Lower lobe of right lung (tissue), 2 donors: ENCODE measurements at regions not wholly inside any gene's neighbourhood (a gene's known extent, or its start where the extent isn't known, plus 50 kb on each side); places are given as distances from the start of the nearest gene placed in this dataset.

Experiments used
- ATAC-seq, 2 donors: fragments of 200-7000 bp; cut with Tn5 transposase; one replicate each; pipeline ENCODE4 v1.9.1; 2020 to 2022; ENCODE audit warnings: mild to moderate bottlenecking in 2 of 2, moderate library complexity in 2 of 2
- DNase-seq: peaks from one replicate; pipeline ENCODE4 v3.0.0-alpha.2; 2020
- H3K27ac ChIP-seq: fragments of 200-600 bp; one replicate; pipeline ENCODE4 v1.8.0; 2022
- H3K27me3 ChIP-seq: fragments of 200-600 bp; one replicate; pipeline ENCODE4 v1.8.0; 2022; ENCODE audit warnings: low read depth
- H3K36me3 ChIP-seq: fragments of 200-600 bp; one replicate; pipeline ENCODE4 v1.8.0; 2022; ENCODE audit warnings: mild to moderate bottlenecking
- H3K4me1 ChIP-seq: fragments of 200-600 bp; one replicate; pipeline ENCODE4 v1.8.0; 2022
- H3K4me3 ChIP-seq: fragments of 200-600 bp; one replicate; pipeline ENCODE4 v1.8.0; 2022; ENCODE audit warnings: mild to moderate bottlenecking
- H3K9me3 ChIP-seq: fragments of 200-600 bp; one replicate; pipeline ENCODE4 v1.8.0; 2022
- intact Hi-C: fragments of 100-400 bp; cut with DNase I; formaldehyde crosslinking; loops from one replicate; pipeline ENCODE4 v1.11.0; 2022
- TF ChIP-seq, protein P1 (sequence below): fragments of 200-600 bp; IDR thresholded peaks from one replicate; pipeline ENCODE4 v1.8.0; 2022; ENCODE audit warnings: antibody characterized with exemption, mild to moderate bottlenecking
- donor health status: DM: no; HTN: yes; CAD: no; lungs with severe emphysema.

DNA sequence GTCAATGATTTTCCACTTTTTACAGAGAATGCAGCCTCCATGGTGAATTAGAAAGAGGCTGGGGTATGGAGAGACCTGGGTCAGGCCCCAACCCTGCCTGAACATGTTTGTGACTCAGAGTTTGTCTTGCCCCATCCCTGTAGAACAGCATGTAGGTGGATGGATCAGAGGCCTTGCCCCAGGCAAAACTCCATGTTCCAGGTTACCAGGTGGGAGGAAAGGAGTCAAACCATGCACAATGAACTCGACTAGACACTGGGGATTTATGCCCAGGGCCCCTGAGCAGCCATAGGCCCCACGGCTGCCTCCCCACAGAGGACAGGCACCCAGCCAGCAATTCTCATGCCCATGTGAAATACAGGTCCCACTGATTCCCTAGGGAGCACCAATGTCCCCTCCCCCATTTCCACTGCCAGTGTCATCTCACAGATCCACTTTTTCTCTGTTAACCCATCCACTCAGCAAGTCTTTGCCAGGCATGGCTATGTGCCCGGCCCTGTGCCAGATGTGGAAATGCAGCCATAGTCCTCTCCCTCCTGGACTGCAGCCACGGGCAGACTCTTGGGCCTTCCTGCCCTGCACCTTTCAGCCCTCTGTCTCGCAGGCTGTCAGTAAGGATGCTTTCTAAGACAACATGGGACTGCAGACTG, 737.8 kb upstream of the HS6ST1 start:
- ATAC-seq, result no peak
- intact Hi-C loops, result no loop called here
- no peak for DNase-seq
- no peaks in the 10 kb centered on the region for H3K27me3 ChIP-seq
- H3K9me3 ChIP-seq, result no peaks in the 10 kb centered on the region
- H3K4me1 ChIP-seq, result no peaks in the 10 kb centered on the region
- no peaks in the 10 kb centered on the region for H3K36me3 ChIP-seq
- no peak overlapping the region for H3K4me3 ChIP-seq
- TF ChIP-seq, protein P1, sequence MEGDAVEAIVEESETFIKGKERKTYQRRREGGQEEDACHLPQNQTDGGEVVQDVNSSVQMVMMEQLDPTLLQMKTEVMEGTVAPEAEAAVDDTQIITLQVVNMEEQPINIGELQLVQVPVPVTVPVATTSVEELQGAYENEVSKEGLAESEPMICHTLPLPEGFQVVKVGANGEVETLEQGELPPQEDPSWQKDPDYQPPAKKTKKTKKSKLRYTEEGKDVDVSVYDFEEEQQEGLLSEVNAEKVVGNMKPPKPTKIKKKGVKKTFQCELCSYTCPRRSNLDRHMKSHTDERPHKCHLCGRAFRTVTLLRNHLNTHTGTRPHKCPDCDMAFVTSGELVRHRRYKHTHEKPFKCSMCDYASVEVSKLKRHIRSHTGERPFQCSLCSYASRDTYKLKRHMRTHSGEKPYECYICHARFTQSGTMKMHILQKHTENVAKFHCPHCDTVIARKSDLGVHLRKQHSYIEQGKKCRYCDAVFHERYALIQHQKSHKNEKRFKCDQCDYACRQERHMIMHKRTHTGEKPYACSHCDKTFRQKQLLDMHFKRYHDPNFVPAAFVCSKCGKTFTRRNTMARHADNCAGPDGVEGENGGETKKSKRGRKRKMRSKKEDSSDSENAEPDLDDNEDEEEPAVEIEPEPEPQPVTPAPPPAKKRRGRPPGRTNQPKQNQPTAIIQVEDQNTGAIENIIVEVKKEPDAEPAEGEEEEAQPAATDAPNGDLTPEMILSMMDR, result no peak
- no peak overlapping the region for H3K27ac ChIP-seq

- intact Hi-C loops, result no loop called here
- H3K27me3 ChIP-seq, result no peaks in the 10 kb centered on the region
Measured at GRCh38 chr2:129056959-129057317, 738.3 kb upstream of the HS6ST1 start.

DNA sequence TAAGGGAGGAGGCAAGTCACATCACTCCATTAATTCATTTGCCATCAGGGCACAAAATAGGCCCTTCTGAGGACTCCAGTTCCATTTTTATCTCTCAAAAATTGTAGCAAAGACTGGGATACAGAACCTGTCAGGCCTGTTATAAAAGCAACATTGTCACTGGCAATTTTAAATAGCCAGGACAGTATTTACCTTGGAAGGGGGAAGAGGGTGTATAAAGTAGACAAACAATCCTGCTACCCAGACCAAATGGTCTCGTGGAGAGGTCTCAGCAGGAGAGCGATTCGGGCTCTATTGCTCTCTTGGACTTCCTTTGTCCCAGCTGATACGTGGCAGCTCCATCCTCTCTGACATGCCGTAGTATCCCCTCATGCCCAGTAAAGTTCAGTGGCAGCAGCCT, 740.3 kb upstream of the HS6ST1 start:
- ATAC-seq (no peak), DNase-seq (no peak)
- no peaks in the 10 kb centered on the region for H3K36me3 ChIP-seq
- H3K9me3 ChIP-seq, result no peaks in the 10 kb centered on the region
- no peaks in the 10 kb centered on the region for H3K27me3 ChIP-seq
- intact Hi-C loops, result no loop called here
- no peaks in the 10 kb centered on the region for H3K4me1 ChIP-seq
- H3K4me3 ChIP-seq, result no peak overlapping the region
- TF ChIP-seq, protein P1, result no peak
- no peak overlapping the region for H3K27ac ChIP-seq

More at GRCh38 chr2:129056959-129057317, 738.3 kb upstream of the HS6ST1 start:
- no peaks in the 10 kb centered on the region for H3K36me3 ChIP-seq
- ATAC-seq, result no peak
- H3K4me1 ChIP-seq, result no peaks in the 10 kb centered on the region
- DNase-seq, result no peak
- H3K27ac ChIP-seq, result no peak overlapping the region
- H3K9me3 ChIP-seq, result no peaks in the 10 kb centered on the region
- TF ChIP-seq, protein P1, result no peak
- H3K4me3 ChIP-seq, result no peak overlapping the region

DNA sequence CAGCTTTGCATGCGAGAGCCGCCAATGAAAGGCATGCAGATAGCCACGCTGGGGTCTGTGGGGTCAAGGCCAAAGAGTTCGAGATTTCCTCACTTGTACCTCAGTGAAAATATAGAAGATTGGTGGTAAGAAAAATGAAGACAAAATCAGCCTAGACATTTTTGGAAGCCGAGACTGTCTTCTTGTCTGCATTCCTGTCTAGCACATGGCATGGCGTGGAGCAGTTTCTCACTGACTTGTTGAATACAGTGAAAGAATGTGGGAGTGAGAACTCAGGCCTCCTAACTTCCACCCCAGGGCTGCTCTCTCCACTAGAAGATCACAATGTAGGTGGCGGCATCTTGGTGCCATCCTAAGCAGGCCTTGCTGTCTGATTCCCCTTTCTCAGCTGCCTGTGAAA, 740.8 kb upstream of the HS6ST1 start:
- Histone ChIP-seq H3K4me1 (no peaks in the 10 kb centered on the region), H3K36me3 (no peaks in the 10 kb centered on the region), H3K4me3 (no peak overlapping the region), H3K9me3 (no peaks in the 10 kb centered on the region), H3K27ac (no peak overlapping the region), H3K27me3 (no peaks in the 10 kb centered on the region)
- no peak for ATAC-seq
- intact Hi-C loops, result no loop called here
- DNase-seq, result no peak
- TF ChIP-seq, protein P1, result no peak

DNA sequence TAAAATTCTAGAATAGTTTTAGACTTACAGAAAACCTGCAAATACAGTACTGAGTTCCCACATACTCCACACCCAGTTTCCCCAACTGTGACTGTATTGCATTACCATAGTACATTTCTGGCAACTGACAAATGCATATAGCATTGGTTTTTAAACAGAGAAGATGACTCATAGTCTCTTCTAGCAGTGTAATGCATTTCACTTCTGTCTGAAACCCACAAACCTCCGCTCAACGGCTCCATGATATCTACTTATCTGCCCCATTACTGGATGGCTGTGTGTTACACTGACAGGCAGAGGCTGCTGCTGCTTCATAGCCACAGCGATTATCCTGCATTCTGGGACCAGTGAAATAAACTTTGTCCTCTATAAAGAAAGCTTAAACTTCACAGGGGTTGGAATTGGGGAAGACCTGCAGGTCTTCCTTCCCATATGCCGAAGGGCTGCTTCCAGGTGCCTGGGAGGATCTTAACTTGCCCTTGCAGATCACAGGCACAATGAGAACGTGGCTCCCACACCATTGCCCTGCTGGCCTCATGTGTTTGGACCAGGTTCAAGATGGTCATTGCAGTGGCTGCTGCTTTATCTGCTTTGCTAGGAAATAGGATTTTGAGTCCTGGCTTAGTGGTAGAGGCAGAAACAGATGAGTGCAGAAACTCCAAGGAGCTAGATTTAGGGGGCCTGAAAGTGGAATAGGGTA, 742.6 kb upstream of the HS6ST1 start:
- no peak for ATAC-seq
- H3K36me3 ChIP-seq, result no peaks in the 10 kb centered on the region
- no peaks in the 10 kb centered on the region for H3K9me3 ChIP-seq
- DNase-seq, result no peak
- intact Hi-C loops, result no loop called here
- no peaks in the 10 kb centered on the region for H3K27me3 ChIP-seq
- TF ChIP-seq, protein P1, result no peak
- H3K27ac ChIP-seq, result no peak overlapping the region
- no peak overlapping the region for H3K4me3 ChIP-seq
- no peaks in the 10 kb centered on the region for H3K4me1 ChIP-seq
